Loucy (cell line): ENCODE measurements at regions not wholly inside any gene's neighbourhood (a gene's known extent, or its start where the extent isn't known, plus 50 kb on each side); places are given as distances from the start of the nearest gene placed in this dataset.

Experiments
- H2AFZ ChIP-seq: fragments of 200-600 bp; sonication (generic); 2 replicates; pipeline ENCODE4 v1.6.0; 2016; ENCODE audit warnings: antibody characterized with exemption, mild to moderate bottlenecking, low read length, moderate library complexity
- H3F3A ChIP-seq: fragments of 200-600 bp; 2 replicates; pipeline ENCODE4 v1.6.0; 2016; ENCODE audit warnings: antibody characterized with exemption, low read depth, mild to moderate bottlenecking
- H3K27me3 ChIP-seq: fragments of 200-600 bp; sonication (generic); 2 replicates; pipeline ENCODE4 v1.6.1; 2014; ENCODE audit warnings: low read length, mild to moderate bottlenecking; ENCODE audit not compliant: insufficient read depth, poor library complexity, severe bottlenecking
- H3K36me3 ChIP-seq: fragments of 200-600 bp; sonication (generic); 2 replicates; pipeline ENCODE4 v1.6.1; 2016; ENCODE audit warnings: low read length; ENCODE audit not compliant: insufficient read depth
- H3K4me1 ChIP-seq: fragments of 200-600 bp; sonication (generic); 2 replicates; pipeline ENCODE4 v1.5.1; 2014; ENCODE audit warnings: low read length, mild to moderate bottlenecking; ENCODE audit not compliant: insufficient read depth, poor library complexity, severe bottlenecking
- H3K4me2 ChIP-seq: fragments of 200-600 bp; sonication (generic); 2 replicates; pipeline ENCODE4 v1.6.0; 2014; ENCODE audit warnings: antibody characterized with exemption, low read length, low read depth, mild to moderate bottlenecking; ENCODE audit not compliant: poor library complexity, severe bottlenecking
- H3K4me3 ChIP-seq: fragments of 200-600 bp; sonication (generic); 2 replicates; pipeline ENCODE4 v1.5.1; 2014; ENCODE audit warnings: low read length, mild to moderate bottlenecking, mixed read lengths; ENCODE audit not compliant: poor library complexity, severe bottlenecking
- H3K79me2 ChIP-seq: fragments of 200-600 bp; sonication (generic); 2 replicates; pipeline ENCODE4 v1.6.1; 2014; ENCODE audit warnings: low read length; ENCODE audit not compliant: insufficient read depth
- H3K9ac ChIP-seq: fragments of 200-600 bp; sonication (generic); 2 replicates; pipeline ENCODE4 v1.6.0; 2014; ENCODE audit warnings: mild to moderate bottlenecking, low read depth, low read length, moderate library complexity; ENCODE audit not compliant: poor library complexity, severe bottlenecking
- H3K9me2 ChIP-seq: fragments of 200-600 bp; sonication (generic); replicated peaks from 2 replicates; pipeline ENCODE4 v1.6.1; 2016; ENCODE audit warnings: low read depth, low read length, mixed read lengths
- H3K9me3 ChIP-seq: fragments of 200-600 bp; sonication (generic); 2 replicates; pipeline ENCODE4 v1.6.1; 2014; ENCODE audit warnings: mild to moderate bottlenecking, antibody characterized with exemption, low read length, low read depth; ENCODE audit not compliant: insufficient read depth
- H4K20me1 ChIP-seq: fragments of 200-600 bp; sonication (generic); 2 replicates; pipeline ENCODE4 v1.6.0; 2014; ENCODE audit warnings: antibody characterized with exemption, low read length, mild to moderate bottlenecking; ENCODE audit not compliant: insufficient read depth, poor library complexity, severe bottlenecking
- CTCF ChIP-seq: fragments of 200-600 bp; sonication (generic); conservative IDR thresholded peaks from 2 replicates; pipeline ENCODE4 v1.5.1; 2014; ENCODE audit warnings: mild to moderate bottlenecking, antibody characterized with exemption, low read length
- EZH2phosphoT487 ChIP-seq: fragments of 200-600 bp; IDR thresholded peaks from 2 replicates; pipeline ENCODE4 v1.6.1; 2018; ENCODE audit warnings: antibody characterized with exemption, mild to moderate bottlenecking, moderate library complexity, borderline replicate concordance

GRCh38 chr1:82110366-82111254 lies 309.9 kb downstream of the ADGRL2 start:
- H3K9ac ChIP-seq = no peak overlapping the region
- H3K9me3 ChIP-seq = no peaks in the 10 kb centered on the region
- H3K4me2 ChIP-seq = no peak overlapping the region
- TF ChIP-seq EZH2phosphoT487 (no peak), CTCF (no peak)
- no peaks in the 10 kb centered on the region for H3K9me2 ChIP-seq
- no peaks in the 10 kb centered on the region for H3F3A ChIP-seq
- H4K20me1 ChIP-seq = no peaks in the 10 kb centered on the region
- H3K27me3 ChIP-seq = no peaks in the 10 kb centered on the region
- no peak overlapping the region for H3K4me3 ChIP-seq
- H3K79me2 ChIP-seq = no peaks in the 10 kb centered on the region
- H3K36me3 ChIP-seq = no peaks in the 10 kb centered on the region
- peaks cover 11% of the 10 kb centered on the region for H3K4me1 ChIP-seq
- H2AFZ ChIP-seq = no peak overlapping the region

GRCh38 chr1:82108843-82109242 lies 308.1 kb downstream of the ADGRL2 start:
- no peaks in the 10 kb centered on the region for H3F3A ChIP-seq
- no peaks in the 10 kb centered on the region for H3K27me3 ChIP-seq
- H3K4me2 ChIP-seq = peak overlapping the region; percentile 35
- H3K4me1 ChIP-seq = peaks cover 11% of the 10 kb centered on the region
- H3K9ac ChIP-seq = no peak overlapping the region
- no peaks in the 10 kb centered on the region; the same call in 1 of the 2 replicates for H3K9me3 ChIP-seq
- no peak overlapping the region for H3K4me3 ChIP-seq
- no peaks in the 10 kb centered on the region for H3K79me2 ChIP-seq
- no peak overlapping the region for H2AFZ ChIP-seq
- TF ChIP-seq EZH2phosphoT487 (no peak), CTCF (no peak)
- no peaks in the 10 kb centered on the region for H3K36me3 ChIP-seq
- H4K20me1 ChIP-seq = no peaks in the 10 kb centered on the region
- H3K9me2 ChIP-seq = no peaks in the 10 kb centered on the region

GRCh38 chr1:82106672-82107071 lies 305.9 kb downstream of the ADGRL2 start:
- TF ChIP-seq EZH2phosphoT487 (no peak), CTCF (no peak)
- H3K4me3 ChIP-seq = no peak overlapping the region

More at GRCh38 chr1:82106672-82107071, 305.9 kb downstream of the ADGRL2 start:
- Histone ChIP-seq H3K4me2 (no peak overlapping the region), H3K9ac (no peak overlapping the region), H3K27me3 (no peaks in the 10 kb centered on the region), H3K79me2 (no peaks in the 10 kb centered on the region), H2AFZ (no peak overlapping the region), H4K20me1 (no peaks in the 10 kb centered on the region), H3K9me3 (no peaks in the 10 kb centered on the region; the same call in 1 of the 2 replicates), H3K9me2 (no peaks in the 10 kb centered on the region), H3F3A (no peaks in the 10 kb centered on the region), H3K4me1 (peaks cover 11% of the 10 kb centered on the region), H3K36me3 (no peaks in the 10 kb centered on the region)
